HG03439 (cell line): ENCODE measurements at regions not wholly inside any gene's neighbourhood (a gene's known extent, or its start where the extent isn't known, plus 50 kb on each side); places are given as distances from the start of the nearest gene placed in this dataset.

Source experiments
- ATAC-seq: cut with Tn5 transposase; IDR thresholded peaks from one replicate; pipeline ENCODE4 v1.9.1; 2021; ENCODE audit warnings: mild to moderate bottlenecking, moderate library complexity; ENCODE audit not compliant: unreplicated experiment

GRCh38 chr2:8487461-8487932 lies 194.4 kb upstream of the ID2 start:
- peak; percentile 17 for ATAC-seq

DNA sequence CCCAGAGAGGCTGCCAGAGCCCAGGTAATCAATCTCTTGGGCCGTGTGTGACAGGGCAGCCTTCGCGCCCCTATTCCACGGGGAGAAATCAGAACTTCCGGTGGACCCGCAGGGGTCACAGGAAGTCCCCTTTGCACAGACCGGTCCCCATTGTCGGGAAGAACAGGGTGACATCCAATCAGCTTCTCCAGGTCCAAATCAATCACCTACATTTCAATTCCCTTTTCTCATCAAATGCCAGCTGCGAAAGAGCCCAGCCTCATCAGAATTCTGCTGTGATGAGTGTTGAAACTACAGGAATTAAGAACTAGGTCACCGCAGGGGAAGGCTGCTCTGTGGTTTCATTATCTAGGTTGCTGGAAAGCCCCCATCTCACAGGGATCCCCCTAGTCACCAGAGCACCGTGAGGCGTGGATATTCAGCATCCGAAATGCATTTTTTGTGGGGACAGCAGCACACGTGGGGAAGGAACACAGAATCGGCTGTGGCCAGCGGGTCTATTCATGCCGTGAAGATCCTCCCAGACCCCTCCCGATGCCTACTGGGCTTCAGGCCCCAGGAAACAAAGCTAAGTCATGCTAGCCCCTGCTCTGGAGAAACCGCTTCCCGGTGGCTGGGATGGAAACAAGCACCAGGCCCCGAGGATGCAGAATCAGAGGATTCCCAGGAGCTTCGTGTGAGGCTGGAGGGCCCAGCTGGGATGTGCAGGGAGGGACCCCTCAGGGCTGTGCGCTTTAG lies 193.7 kb upstream of the ID2 start:
- ATAC-seq, result peak; percentile 81

- ATAC-seq, result no peak
Measured at GRCh38 chr2:8489221-8489620, 192.6 kb upstream of the ID2 start.

DNA sequence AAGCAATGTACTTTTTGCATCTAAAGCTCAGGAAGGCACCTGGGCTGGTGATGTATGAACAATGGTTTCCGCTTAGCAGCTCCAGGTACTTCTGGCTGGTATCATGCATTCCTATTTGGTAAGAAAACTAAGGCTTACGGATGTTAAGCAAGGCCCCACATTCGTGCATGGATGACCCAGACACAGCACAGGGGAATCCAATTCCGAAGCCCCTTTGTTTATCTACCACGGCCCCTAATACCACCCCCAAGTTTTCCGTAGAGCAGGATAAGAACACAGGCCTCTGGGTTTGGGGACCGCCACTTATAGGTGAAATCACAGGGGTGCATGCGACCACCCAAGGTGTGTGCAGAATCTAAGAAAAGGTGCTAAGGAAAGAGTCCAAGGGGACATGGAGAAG lies 192.1 kb upstream of the ID2 start:
- ATAC-seq, result no peak

GRCh38 chr2:8490166-8490721 lies 191.6 kb upstream of the ID2 start:
- no peak for ATAC-seq

DNA sequence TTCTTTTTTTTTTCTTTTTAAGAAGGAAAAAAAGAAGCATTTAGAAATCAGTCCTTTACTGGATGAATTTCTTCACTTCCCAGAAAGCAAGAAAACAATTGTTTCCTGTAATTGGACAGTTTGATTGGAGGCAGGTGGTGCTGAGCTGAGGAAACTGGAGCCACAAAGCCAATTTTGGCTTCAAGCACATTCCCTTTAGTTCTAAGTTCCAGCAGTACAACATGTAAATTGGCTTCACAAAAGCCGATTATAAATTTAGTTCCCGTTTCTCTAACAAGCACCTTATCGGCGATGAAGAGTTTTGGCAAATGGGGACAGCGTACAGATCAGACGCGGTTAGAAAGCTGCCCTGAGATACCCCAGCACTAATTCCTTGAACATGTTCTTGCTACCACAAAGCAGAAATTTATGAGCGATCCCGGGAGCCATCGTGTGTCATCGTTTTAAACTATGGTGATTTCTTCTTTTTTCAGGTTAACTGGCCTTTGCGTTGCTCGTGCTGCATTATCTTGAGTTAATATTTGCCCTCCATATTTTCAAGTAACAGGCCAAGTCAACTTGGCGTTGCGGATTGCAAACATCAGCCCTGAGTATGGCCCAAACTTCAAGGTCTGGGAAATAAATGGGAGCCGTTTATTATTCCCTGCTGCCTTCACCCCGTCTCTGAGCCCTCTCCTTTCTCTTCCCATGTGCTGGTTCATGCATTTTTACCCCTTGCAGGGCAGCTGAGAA lies 190.4 kb upstream of the ID2 start:
- no peak for ATAC-seq

GRCh38 chr2:8494151-8494550 lies 187.7 kb upstream of the ID2 start:
- no peak for ATAC-seq

DNA sequence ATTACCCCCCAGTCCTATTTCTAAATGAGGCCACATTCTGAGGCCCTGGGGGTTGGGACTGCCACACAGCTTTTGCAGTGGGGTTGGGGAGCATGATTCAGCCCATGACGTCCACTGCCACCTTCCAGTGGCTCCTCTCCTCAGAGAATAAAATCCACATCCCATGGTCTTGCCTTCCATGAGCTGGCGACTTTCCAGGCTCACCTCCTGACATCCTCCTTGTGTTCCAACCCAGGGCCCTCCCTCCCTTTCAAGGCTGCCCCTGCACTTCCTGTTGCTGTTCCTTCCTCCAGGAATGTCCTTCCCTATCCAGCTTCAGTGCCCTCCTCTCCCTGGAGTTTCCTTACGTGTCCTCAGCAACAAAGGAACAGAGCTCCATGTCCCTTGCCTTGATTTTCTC lies 187.3 kb upstream of the ID2 start:
- no peak for ATAC-seq

DNA sequence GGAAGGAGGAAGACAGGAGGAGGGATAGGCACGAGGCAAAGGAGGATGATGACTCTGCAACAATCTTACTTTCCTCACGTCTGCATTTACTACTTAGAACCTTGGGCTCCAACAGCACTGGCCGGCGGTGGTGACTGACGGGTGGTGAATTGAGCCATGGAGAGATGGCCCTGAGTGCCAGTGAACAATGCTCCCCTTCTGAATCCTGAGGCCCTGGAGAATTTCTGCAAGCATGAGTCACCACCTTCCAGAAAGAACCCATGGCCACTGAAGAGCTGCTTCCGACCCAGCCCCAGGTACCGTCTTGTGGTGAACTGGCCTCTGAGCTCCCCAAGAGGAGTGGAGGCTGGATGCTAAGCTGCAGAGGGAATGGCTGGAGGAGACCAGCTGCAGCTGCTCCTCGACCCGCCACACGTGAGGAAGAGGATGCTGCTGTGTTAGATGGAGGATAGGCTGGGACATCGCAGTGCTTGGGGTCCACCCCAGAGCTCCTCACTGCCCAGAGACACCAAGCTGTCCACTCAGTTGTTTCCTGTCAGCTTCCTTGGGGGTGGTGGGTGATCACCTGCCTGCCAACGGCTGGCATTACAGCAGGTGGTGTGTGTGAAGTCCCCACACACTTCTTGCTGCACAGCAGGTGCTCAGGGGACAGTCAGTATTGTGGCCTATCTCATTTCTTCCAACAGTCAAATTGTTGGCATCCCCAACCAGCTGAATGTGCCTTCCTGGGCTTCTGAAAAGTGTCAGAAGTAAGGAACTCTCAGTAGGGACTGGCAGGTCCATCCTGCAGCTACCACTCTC lies 186.5 kb upstream of the ID2 start:
- no peak for ATAC-seq

DNA sequence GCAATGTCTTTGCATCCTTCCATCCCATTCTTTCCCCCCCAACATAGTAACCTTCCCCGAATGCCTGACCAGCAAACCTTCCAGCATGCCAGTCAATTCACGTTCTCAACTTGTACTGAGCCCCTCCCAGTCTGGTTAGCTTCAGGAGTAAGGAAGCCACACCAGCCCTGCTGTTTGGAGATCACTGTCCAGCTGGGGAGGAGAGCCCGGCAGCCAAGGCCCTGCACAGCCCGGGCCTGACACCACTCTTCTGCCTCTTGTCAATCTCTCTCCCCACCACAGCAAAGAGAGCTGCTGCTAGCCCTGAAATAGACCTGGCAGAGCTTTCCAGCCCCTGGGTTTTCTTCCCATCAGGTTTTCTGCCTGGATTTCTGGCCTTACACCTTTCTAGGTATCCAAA lies 185.8 kb upstream of the ID2 start:
- no peak for ATAC-seq

- no peak for ATAC-seq
Measured at GRCh38 chr2:8496617-8497016, 185.2 kb upstream of the ID2 start.

GRCh38 chr2:8498994-8499393 lies 182.9 kb upstream of the ID2 start:
- ATAC-seq, result no peak

GRCh38 chr2:8500124-8501054 lies 181.5 kb upstream of the ID2 start:
- ATAC-seq, result no peak

- no peak for ATAC-seq
Measured at GRCh38 chr2:8501061-8501720, 180.7 kb upstream of the ID2 start.

DNA sequence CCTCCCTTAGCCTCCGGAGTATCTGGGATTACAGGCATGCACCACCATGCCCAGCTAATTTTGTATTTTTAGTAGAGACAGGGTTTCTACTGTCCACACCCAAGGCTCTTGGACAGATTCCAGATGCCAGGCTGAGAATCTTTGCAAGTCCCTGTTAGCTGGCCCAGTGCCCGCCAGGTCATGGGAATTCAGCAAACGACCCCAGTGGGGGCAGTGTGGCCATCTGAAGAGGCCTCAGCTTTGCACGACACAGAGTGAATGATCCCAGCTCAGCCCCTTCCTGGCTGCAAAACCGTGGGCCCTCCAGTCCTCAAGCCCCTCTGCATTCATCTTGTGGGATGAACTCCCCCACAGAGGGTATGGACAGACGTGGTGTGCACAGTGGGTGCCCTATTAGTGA lies 179.5 kb upstream of the ID2 start:
- ATAC-seq, result no peak

GRCh38 chr2:8505311-8505920 lies 176.4 kb upstream of the ID2 start:
- ATAC-seq, result no peak

DNA sequence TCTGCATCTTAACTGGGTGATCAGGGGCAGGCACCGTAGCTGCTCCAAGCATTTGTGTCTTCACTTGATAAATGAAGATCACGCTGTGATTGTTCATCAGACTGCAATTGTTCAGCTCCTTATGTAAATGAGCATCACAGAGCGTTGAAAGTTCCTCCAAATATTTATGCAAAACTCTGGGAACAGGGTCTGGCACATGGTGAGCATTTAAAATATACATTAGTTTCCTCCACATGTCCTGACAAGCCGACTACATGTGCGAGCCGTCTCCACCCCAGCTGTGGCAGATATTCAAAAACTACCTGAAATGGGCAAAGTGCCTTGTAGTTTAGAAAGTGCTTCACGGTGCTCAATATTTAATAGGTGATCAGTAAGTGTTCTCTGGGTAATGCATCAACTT lies 175.1 kb upstream of the ID2 start:
- no peak for ATAC-seq

GRCh38 chr2:8508766-8509165 lies 173.1 kb upstream of the ID2 start:
- ATAC-seq, result no peak

DNA sequence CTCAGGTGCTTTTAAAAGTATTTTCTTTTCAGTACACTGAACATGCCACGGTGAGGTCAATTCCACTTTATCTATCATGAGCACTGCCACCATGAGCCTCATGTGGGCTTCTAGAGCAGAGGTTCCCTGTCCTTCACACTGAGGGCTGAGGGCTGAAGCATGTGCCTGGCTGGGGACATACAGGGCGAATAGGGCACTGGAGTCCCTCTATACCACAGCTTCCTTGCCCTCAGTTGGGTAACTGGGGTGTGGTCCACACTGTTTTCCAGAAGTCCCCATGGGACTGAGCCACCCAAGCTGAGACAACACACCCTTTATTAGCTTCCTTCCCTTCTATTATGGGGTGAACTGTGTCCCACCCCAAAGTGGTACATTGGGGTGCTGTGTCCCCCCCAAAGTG lies 172.2 kb upstream of the ID2 start:
- ATAC-seq, result no peak
